Uterus (tissue), 2 donors: ENCODE measurements at regions not wholly inside any gene's neighbourhood (a gene's known extent, or its start where the extent isn't known, plus 50 kb on each side); places are given as distances from the start of the nearest gene placed in this dataset.

ENCODE experiments used
- POLR2A ChIP-seq, 2 donors: fragments of 450-650 bp; IDR thresholded peaks; one replicate each; pipeline ENCODE4 v1.6.1; 2016; ENCODE audit warnings: antibody characterized with exemption in 2 of 2, mild to moderate bottlenecking in 1 of 2, moderate library complexity in 1 of 2
- TF ChIP-seq, protein P1 (sequence below), 4 experiments: fragments of 200-600 bp in 2 of 4; fragments of 450-650 bp in 2 of 4; sonication (generic) in 2 of 4; IDR thresholded peaks; one replicate each; pipeline ENCODE4 v1.5.1; 2016 to 2019; ENCODE audit warnings: antibody characterized with exemption in 4 of 4, mild to moderate bottlenecking in 2 of 4, moderate library complexity in 1 of 4

DNA sequence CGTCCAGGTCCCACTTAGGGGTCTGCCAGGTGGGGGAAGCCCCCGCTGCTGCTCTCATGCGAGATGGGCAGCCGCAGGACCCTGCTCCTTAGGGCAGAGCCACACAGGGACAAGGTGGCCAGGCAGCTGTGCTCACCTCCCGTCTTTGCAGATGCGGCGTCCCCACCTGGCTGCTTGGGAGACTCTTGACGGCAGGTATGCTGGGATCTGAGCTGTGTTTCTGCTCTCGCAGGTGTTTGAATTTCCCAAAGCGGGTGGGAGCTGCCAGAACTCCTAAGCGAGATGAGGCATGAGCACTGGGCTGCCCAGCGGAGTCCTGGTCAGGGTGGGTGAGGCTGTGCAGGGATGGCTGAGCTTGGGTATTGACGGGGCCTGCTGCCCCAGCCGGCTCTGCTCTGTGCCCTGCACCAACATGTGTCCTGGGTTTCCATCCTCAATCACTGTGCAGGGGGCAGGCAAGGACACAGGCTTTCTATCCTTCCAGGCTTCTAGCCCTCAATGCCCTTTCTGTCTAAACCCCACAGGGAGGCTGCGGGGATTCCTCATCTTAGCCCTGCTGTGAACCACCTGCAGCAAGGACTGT lies 151.4 kb downstream of the ICE1 start:
- TF ChIP-seq, protein P1, sequence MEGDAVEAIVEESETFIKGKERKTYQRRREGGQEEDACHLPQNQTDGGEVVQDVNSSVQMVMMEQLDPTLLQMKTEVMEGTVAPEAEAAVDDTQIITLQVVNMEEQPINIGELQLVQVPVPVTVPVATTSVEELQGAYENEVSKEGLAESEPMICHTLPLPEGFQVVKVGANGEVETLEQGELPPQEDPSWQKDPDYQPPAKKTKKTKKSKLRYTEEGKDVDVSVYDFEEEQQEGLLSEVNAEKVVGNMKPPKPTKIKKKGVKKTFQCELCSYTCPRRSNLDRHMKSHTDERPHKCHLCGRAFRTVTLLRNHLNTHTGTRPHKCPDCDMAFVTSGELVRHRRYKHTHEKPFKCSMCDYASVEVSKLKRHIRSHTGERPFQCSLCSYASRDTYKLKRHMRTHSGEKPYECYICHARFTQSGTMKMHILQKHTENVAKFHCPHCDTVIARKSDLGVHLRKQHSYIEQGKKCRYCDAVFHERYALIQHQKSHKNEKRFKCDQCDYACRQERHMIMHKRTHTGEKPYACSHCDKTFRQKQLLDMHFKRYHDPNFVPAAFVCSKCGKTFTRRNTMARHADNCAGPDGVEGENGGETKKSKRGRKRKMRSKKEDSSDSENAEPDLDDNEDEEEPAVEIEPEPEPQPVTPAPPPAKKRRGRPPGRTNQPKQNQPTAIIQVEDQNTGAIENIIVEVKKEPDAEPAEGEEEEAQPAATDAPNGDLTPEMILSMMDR (IDR thresholded peaks at IDR 0.05) = no peak
- TF ChIP-seq POLR2A (IDR thresholded peaks at IDR 0.05) = no peak
